ENCODE measurements at regions not wholly inside any gene's neighbourhood (a gene's known extent, or its start where the extent isn't known, plus 50 kb on each side); places are given as distances from the start of the nearest gene placed in this dataset.
"Not testable (repeated sequence)": the region's sequence is repeated elsewhere in the genome, so short reads cannot be mapped to it uniquely, and the experiment has no call there.

- H4K20me1 ChIP-seq (replicated peaks; ENCODE audit: control insufficient read depth, insufficient read depth, low read length); H3K27ac ChIP-seq (ENCODE audit: extremely low read depth, low read depth, low read length); H3K36me3 ChIP-seq (ENCODE audit: control insufficient read depth, insufficient read depth, low read length); POLR2A ChIA-PET; H3K9me3 ChIP-seq (replicated peaks; ENCODE audit: control insufficient read depth, insufficient read depth, low read depth, low read length); CTCF ChIA-PET (ENCODE audit: low intra/inter-chr PET ratio); intact Hi-C loops (cut with micrococcal nuclease); H3K9me1 ChIP-seq (ENCODE audit: control insufficient read depth, insufficient read depth, low read length); H3K4me1 ChIP-seq (replicated peaks in 1 of 2; ENCODE audit: control insufficient read depth in 2 of 2, insufficient read depth in 2 of 2, low read length in 2 of 2); H3K27me3 ChIP-seq (ENCODE audit: control insufficient read depth in 2 of 2, insufficient read depth in 2 of 2, low read length in 2 of 2); H3K79me2 ChIP-seq (ENCODE audit: control insufficient read depth, insufficient read depth, low read length); FAIRE-seq; in situ Hi-C loops (cut with MboI); TF ChIP-seq ATF1 (CRISPR knock-in tag; IDR thresholded peaks at IDR 0.05): not testable (repeated sequence)
- TSS peak; percentile 67 for BruUV-seq (replicated peaks)
- Histone ChIP-seq H3K4me2 (ENCODE audit: insufficient read depth, low read length) (peak overlapping the region; percentile 66; the same call in 1 of the 2 replicates), H3K9ac (ENCODE audit: insufficient read depth in 1 of 2, low read depth in 2 of 2, low read length in 2 of 2) (peak overlapping the region in 1 of 2 experiments; percentile 85; a peak in 3 of 4 replicates), H2AFZ (ENCODE audit: low read depth, low read length) (peak overlapping the region; percentile 82), H3K4me3 (peak overlapping the region; percentile 49)
- DNase-seq (ENCODE audit: extremely low read depth in 1 of 4, low spot score in 3 of 4) (peak in 1 of 4 experiments; percentile 74), ATAC-seq (peak; percentile 100)
- WGBS (ENCODE audit: insufficient coverage, low coverage, missing lambda C conversion rate), result 7% methylated on average over 30 of the region's 55 CpGs
- TF ChIP-seq HNRNPLL (IDR thresholded peaks at IDR 0.05; ENCODE audit: low read depth, low read length, poor library complexity, severe bottlenecking) (peak; percentile 87), NRF1 (conservative IDR thresholded peaks at IDR 0.05 in 1 of 2, IDR thresholded peaks at IDR 0.05 in 1 of 2) (peak; percentile 95), POLR2G (IDR thresholded peaks at IDR 0.05; ENCODE audit: low read depth, low read length) (peak; percentile 71), CXXC5 (CRISPR knock-in tag; IDR thresholded peaks at IDR 0.05) (peak; percentile 74), SUPT5H (IDR thresholded peaks at IDR 0.05) (0 out of 2 replicates have a peak, but pooled peaks have one; percentile 45), MEIS2 (IDR thresholded peaks at IDR 0.05; ENCODE audit: partially characterized antibody) (peak; percentile 94), ATF7 (IDR thresholded peaks at IDR 0.05) (peak; percentile 36; the same call in 1 of the 2 replicates), ATF1 (tag; IDR thresholded peaks at IDR 0.05) (peak; percentile 15; the same call in 1 of the 2 replicates), RBFOX2 (IDR thresholded peaks at IDR 0.05; ENCODE audit: low read depth, low read length) (peak; percentile 64; the same call in 1 of the 2 replicates), ZFX (CRISPR knock-in tag; IDR thresholded peaks at IDR 0.05) (0 out of 2 replicates have a peak, but pooled peaks have one; percentile 20)
- TF ChIP-seq, protein P1, sequence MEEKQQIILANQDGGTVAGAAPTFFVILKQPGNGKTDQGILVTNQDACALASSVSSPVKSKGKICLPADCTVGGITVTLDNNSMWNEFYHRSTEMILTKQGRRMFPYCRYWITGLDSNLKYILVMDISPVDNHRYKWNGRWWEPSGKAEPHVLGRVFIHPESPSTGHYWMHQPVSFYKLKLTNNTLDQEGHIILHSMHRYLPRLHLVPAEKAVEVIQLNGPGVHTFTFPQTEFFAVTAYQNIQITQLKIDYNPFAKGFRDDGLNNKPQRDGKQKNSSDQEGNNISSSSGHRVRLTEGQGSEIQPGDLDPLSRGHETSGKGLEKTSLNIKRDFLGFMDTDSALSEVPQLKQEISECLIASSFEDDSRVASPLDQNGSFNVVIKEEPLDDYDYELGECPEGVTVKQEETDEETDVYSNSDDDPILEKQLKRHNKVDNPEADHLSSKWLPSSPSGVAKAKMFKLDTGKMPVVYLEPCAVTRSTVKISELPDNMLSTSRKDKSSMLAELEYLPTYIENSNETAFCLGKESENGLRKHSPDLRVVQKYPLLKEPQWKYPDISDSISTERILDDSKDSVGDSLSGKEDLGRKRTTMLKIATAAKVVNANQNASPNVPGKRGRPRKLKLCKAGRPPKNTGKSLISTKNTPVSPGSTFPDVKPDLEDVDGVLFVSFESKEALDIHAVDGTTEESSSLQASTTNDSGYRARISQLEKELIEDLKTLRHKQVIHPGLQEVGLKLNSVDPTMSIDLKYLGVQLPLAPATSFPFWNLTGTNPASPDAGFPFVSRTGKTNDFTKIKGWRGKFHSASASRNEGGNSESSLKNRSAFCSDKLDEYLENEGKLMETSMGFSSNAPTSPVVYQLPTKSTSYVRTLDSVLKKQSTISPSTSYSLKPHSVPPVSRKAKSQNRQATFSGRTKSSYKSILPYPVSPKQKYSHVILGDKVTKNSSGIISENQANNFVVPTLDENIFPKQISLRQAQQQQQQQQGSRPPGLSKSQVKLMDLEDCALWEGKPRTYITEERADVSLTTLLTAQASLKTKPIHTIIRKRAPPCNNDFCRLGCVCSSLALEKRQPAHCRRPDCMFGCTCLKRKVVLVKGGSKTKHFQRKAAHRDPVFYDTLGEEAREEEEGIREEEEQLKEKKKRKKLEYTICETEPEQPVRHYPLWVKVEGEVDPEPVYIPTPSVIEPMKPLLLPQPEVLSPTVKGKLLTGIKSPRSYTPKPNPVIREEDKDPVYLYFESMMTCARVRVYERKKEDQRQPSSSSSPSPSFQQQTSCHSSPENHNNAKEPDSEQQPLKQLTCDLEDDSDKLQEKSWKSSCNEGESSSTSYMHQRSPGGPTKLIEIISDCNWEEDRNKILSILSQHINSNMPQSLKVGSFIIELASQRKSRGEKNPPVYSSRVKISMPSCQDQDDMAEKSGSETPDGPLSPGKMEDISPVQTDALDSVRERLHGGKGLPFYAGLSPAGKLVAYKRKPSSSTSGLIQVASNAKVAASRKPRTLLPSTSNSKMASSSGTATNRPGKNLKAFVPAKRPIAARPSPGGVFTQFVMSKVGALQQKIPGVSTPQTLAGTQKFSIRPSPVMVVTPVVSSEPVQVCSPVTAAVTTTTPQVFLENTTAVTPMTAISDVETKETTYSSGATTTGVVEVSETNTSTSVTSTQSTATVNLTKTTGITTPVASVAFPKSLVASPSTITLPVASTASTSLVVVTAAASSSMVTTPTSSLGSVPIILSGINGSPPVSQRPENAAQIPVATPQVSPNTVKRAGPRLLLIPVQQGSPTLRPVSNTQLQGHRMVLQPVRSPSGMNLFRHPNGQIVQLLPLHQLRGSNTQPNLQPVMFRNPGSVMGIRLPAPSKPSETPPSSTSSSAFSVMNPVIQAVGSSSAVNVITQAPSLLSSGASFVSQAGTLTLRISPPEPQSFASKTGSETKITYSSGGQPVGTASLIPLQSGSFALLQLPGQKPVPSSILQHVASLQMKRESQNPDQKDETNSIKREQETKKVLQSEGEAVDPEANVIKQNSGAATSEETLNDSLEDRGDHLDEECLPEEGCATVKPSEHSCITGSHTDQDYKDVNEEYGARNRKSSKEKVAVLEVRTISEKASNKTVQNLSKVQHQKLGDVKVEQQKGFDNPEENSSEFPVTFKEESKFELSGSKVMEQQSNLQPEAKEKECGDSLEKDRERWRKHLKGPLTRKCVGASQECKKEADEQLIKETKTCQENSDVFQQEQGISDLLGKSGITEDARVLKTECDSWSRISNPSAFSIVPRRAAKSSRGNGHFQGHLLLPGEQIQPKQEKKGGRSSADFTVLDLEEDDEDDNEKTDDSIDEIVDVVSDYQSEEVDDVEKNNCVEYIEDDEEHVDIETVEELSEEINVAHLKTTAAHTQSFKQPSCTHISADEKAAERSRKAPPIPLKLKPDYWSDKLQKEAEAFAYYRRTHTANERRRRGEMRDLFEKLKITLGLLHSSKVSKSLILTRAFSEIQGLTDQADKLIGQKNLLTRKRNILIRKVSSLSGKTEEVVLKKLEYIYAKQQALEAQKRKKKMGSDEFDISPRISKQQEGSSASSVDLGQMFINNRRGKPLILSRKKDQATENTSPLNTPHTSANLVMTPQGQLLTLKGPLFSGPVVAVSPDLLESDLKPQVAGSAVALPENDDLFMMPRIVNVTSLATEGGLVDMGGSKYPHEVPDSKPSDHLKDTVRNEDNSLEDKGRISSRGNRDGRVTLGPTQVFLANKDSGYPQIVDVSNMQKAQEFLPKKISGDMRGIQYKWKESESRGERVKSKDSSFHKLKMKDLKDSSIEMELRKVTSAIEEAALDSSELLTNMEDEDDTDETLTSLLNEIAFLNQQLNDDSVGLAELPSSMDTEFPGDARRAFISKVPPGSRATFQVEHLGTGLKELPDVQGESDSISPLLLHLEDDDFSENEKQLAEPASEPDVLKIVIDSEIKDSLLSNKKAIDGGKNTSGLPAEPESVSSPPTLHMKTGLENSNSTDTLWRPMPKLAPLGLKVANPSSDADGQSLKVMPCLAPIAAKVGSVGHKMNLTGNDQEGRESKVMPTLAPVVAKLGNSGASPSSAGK (IDR thresholded peaks at IDR 0.05), result peak; percentile 23; the same call in 1 of the 2 replicates
Observed at GRCh38 chr16:33706845-33707590, 247.6 kb downstream of the TP53TG3F start.

Measured in K562 (cell line).